Stimulated activated CD4-positive, alpha-beta T cell treated with anti-CD3 and anti-CD28 coated beads, Interleukin-12 subunit alpha, Interleukin-12 subunit beta, amount 100 ng/mL, for 4 hours (primary cell): ENCODE measurements at regions not wholly inside any gene's neighbourhood (a gene's known extent, or its start where the extent isn't known, plus 50 kb on each side); places are given as distances from the start of the nearest gene placed in this dataset.

Experiments used
- DNase-seq: peaks from one replicate; pipeline ENCODE4 v3.0.0-alpha.2; 2020

DNA sequence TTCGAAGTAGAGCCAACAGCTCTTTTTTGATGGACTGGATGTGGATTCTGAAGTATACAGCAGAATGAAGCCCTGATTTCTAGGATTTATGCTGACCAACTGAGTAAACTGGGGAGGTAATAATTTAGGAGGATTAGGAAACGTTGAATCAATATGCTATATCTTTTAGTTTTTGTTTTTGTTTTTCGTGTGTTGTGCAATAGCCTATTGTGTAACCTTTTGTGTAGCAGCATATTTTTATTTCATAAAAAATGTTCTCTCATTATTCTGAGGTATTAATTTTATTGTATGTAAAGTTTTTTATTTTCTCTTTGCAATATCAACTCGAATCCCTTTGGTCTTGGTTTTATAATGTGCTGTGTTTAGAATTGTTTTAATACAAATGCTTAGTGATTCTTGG, 902.3 kb downstream of the EFNA5 start:
- DNase-seq, result no peak

- no peak for DNase-seq
These were observed 903.8 kb downstream of the EFNA5 start for GRCh38 chr5:106766916-106767315.

- DNase-seq, result no peak
These were observed 911.2 kb downstream of the EFNA5 start for GRCh38 chr5:106759581-106759980.

DNA sequence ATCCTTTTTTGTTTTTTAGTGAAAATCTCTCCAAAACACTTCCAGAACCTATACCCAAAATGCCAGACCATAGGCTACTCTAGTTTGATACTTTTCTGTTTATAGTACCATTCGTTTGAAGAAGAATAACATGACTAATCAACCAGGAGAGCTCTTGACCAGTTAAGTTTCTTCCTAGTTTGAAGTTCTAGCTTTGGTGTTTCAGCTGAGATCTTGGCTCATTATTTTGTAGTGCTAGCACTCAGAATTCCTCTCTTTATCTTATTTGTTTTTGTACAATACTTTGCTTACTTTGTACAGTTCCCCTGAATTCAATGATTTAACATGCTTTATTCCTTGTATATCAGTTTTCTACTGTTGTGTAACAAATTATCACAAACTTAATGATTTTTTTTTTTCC, 911.6 kb downstream of the EFNA5 start:
- DNase-seq, result no peak

DNA sequence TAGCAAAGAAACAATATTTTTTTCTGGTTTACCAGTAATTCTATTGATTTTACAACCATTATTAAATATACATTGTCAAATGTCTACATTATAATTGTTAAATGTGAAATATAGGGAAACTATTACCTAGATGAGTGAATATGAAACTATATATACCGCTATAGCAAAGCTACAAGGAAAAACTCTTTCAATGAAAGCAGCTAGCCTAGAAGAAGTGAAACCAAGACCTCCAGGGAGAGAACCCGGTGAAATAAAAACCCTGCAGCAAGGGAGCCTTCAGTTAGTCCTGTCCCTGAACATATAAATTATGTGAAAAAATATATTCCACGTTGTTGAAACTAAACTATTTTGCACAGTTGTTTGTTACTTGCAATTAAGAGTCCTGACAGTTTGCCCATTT, 913.1 kb downstream of the EFNA5 start:
- DNase-seq, result no peak

GRCh38 chr5:106755789-106756188, 914.9 kb downstream of the EFNA5 start:
- DNase-seq, result no peak

GRCh38 chr5:106755066-106755465, 915.7 kb downstream of the EFNA5 start:
- DNase-seq, result no peak

DNA sequence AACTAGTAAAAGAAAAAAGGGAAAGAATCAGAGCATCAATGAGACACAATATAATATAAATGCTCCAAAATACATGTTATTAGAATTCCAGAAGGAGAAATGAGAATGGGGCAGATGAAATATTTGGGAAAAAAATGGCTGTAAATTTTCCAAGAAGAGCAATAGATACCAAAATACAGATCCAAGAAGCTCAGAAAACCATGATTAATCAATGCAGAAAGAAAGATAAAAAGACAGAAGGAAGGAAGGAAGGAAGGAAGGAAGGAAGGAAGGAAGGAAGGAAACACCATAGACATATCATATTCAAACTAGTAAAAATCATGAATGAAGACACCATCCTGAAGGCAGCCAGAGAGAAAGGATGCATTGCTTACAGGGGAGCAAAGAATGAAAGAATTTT, 920.9 kb downstream of the EFNA5 start:
- no peak for DNase-seq

DNA sequence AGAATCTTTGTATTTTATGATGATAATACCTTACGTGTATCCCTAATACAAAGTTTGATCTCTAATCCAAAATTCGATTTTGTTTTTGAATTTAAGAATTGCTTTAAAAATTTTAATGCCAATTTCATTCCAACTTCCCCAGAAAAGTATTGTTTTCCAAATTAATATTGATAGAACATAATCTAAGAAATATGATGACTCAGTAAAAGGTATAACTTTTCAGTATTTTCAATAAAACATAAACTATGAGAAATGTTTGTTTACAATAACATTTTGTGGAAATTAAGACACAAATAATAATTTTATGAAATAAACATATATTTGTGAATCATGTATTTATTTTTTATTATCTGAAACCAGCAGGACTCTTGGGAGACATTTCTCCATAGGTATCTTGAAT, 931.6 kb downstream of the EFNA5 start:
- DNase-seq, result no peak

- no peak for DNase-seq
These were observed 933.6 kb downstream of the EFNA5 start for GRCh38 chr5:106737111-106737510.

- no peak for DNase-seq
These were observed 938.1 kb downstream of the EFNA5 start for GRCh38 chr5:106732624-106733023.

GRCh38 chr5:106730912-106731311, 939.8 kb downstream of the EFNA5 start:
- DNase-seq, result no peak

- no peak for DNase-seq
These were observed 940.2 kb downstream of the EFNA5 start for GRCh38 chr5:106730506-106730905.

- no peak for DNase-seq
These were observed 942.5 kb downstream of the EFNA5 start for GRCh38 chr5:106728208-106728607.

DNA sequence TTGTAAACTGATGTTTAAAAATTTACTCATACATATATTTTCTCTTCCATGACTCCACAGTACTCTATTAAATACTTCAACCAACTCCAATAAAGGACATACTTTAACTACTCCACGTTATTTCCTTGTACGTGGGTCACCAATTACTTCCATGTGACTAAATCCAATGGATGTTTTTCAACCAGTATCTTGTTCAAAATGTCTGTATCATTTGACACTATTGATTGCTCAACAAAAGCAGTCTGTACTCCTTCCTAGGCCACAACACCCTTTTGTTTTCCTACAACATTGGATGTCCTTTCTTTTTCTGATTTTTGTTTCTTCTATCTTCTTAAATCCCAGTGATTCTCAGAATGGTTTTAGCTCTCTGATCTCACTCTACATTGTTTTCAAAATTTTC, 943.7 kb downstream of the EFNA5 start:
- no peak for DNase-seq

DNA sequence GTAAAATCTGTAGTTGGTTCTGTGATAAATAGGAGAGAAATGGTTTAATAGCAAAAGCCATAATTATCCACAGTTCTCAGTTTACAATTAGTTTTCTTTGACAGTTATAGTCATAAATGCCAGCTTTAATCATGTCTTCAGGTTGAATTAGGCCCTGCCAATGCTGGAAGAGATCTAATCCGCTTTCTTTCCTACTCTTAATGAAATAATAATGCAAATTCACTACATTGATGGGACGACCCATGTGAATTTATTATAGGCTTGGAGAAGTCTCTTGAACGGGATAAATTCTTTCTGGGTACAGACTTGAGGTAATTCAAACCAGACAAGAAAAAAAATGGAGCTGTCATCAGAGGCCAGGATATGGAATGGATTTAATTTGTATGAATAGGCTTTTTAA, 950.4 kb downstream of the EFNA5 start:
- DNase-seq, result no peak

GRCh38 chr5:106699796-106700195, 970.9 kb downstream of the EFNA5 start:
- DNase-seq, result no peak

DNA sequence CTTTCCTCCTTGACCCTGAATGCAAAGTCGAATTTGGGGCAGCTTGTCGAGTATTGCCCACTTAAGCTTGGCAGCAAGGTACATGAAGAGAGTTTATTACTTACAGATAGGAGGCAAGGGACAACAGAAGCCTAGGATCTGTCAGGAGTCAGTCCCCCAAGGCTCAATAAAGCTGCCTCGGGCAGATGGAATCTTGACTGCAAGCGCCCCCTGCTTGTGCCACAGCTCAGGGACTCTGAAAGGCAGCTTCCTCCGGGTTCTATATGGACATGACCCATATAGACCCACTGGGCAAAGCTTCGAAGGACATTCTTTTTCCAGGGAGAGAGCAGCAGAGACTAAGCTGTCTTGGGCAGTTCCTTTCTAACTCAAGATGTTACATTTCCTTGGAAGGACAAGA, 971.5 kb downstream of the EFNA5 start:
- DNase-seq, result no peak

DNA sequence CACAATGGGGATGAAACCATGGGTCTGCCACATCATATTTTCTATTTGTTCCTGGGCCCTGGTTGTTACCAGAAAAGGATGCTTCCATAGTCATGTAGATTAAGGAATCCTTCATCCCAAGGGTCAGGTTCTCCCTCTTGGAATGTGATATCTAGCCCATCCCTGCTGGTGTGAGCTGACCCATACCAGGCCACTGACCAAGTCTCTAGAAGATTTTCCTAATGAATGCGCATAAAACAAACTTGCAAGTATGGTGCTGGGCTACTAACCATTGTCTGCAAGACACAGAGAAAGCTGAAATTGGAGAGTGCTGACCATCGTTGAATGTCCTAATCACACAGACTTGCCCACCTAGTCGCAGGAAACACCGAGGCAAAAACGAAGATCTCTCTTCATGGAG, 972.6 kb downstream of the EFNA5 start:
- no peak for DNase-seq

GRCh38 chr5:106691701-106692100, 979.0 kb downstream of the EFNA5 start:
- DNase-seq, result no peak

GRCh38 chr5:106690585-106690984, 980.2 kb downstream of the EFNA5 start:
- no peak for DNase-seq

GRCh38 chr5:106680330-106680729, 990.4 kb downstream of the EFNA5 start:
- DNase-seq, result no peak

DNA sequence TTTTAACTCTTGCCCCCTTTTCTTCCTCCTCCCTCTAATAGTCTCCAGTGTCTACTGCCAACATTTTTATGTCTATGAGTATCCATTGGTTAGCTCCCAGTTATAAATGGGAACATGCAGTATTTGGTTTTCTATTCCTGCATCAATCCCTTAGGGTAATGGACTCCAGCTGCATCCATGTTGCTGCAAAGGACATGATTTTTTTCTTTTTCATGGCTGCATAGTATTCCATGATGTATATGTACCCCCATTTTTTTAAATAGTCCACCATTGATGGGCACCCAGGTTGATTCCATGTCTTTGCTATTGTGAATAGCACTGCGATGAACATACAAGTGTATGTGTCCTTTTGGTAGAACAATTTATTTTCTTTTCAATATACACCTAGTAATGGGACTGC, 993.7 kb downstream of the EFNA5 start:
- no peak for DNase-seq

DNA sequence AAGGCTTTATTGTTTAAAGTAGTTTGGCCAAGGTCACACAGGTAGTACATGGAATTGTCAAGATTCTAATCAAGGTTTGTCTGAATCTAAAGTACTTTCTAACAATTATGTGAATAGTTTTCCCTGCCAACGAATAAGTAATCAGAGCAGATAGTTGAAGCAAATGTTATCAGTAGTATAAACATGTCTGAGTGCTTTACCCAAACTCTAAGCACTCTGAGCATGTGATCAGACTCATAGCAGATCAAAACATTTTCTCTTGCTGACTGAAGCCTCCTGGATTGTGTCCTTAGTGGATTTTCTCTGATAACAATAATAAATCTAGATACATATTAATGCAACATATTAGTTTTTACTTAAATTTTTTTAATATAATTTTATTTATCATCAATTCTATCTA, 995.0 kb downstream of the EFNA5 start:
- no peak for DNase-seq

- no peak for DNase-seq
These were observed 996.8 kb downstream of the EFNA5 start for GRCh38 chr5:106673941-106674340.

GRCh38 chr5:106661866-106662265, 1008.9 kb downstream of the EFNA5 start:
- no peak for DNase-seq
